ENCODE measurements at regions not wholly inside any gene's neighbourhood (a gene's known extent, or its start where the extent isn't known, plus 50 kb on each side); places are given as distances from the start of the nearest gene placed in this dataset.

- no TSS peak for BruUV-seq (replicated peaks)
- no peak for FAIRE-seq
- no peaks in the 10 kb centered on the region for H4K20me1 ChIP-seq (replicated peaks; ENCODE audit: control insufficient read depth, insufficient read depth, low read length)
- no peak overlapping the region for H3K9ac ChIP-seq (ENCODE audit: insufficient read depth in 1 of 2, low read depth in 2 of 2, low read length in 2 of 2)
- in situ Hi-C loops (cut with MboI) (no loop called here), intact Hi-C loops (cut with micrococcal nuclease) (no loop called here)
- no peak for DNase-seq (ENCODE audit: extremely low read depth in 1 of 4, low spot score in 3 of 4)
- 0% methylated on average over 5 of the region's 5 CpGs for WGBS (ENCODE audit: insufficient coverage, low coverage, missing lambda C conversion rate)
- TF ChIP-seq NR1H2 (CRISPR knock-in tag; IDR thresholded peaks at IDR 0.05) (no peak), RBM25 (IDR thresholded peaks at IDR 0.05; ENCODE audit: low read depth, low read length, severe bottlenecking) (peak; percentile 60)
- TF ChIP-seq, protein P1, sequence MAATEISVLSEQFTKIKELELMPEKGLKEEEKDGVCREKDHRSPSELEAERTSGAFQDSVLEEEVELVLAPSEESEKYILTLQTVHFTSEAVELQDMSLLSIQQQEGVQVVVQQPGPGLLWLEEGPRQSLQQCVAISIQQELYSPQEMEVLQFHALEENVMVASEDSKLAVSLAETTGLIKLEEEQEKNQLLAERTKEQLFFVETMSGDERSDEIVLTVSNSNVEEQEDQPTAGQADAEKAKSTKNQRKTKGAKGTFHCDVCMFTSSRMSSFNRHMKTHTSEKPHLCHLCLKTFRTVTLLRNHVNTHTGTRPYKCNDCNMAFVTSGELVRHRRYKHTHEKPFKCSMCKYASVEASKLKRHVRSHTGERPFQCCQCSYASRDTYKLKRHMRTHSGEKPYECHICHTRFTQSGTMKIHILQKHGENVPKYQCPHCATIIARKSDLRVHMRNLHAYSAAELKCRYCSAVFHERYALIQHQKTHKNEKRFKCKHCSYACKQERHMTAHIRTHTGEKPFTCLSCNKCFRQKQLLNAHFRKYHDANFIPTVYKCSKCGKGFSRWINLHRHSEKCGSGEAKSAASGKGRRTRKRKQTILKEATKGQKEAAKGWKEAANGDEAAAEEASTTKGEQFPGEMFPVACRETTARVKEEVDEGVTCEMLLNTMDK (IDR thresholded peaks at IDR 0.05; ENCODE audit: borderline replicate concordance, insufficient read depth, low read depth, low read length, poor library complexity, severe bottlenecking): no peak
- H3K36me3 ChIP-seq (ENCODE audit: control insufficient read depth, insufficient read depth, low read length): no peaks in the 10 kb centered on the region
- H3K4me1 ChIP-seq (replicated peaks in 1 of 2; ENCODE audit: control insufficient read depth in 2 of 2, insufficient read depth in 2 of 2, low read length in 2 of 2): peaks cover 0 to 4% of the 10 kb centered on the region in 2 experiments; a peak in 2 of 5 replicates
- H3K27ac ChIP-seq (ENCODE audit: extremely low read depth, low read depth, low read length): no peak overlapping the region
- H3K9me1 ChIP-seq (ENCODE audit: control insufficient read depth, insufficient read depth, low read length): no peaks in the 10 kb centered on the region
- H3K9me3 ChIP-seq (replicated peaks; ENCODE audit: control insufficient read depth, insufficient read depth, low read depth, low read length): no peaks in the 10 kb centered on the region
- ChIA-PET POLR2A (no interaction called here), CTCF (ENCODE audit: low intra/inter-chr PET ratio) (no interaction called here)
- no peak overlapping the region for H3K4me3 ChIP-seq
- H3K79me2 ChIP-seq (ENCODE audit: control insufficient read depth, insufficient read depth, low read length): no peaks in the 10 kb centered on the region
- H2AFZ ChIP-seq (ENCODE audit: low read depth, low read length): no peak overlapping the region
- H3K4me2 ChIP-seq (ENCODE audit: insufficient read depth, low read length): no peak overlapping the region
- ATAC-seq: no peak
- peaks cover 25 to 40% of the 10 kb centered on the region in 2 experiments; a peak in 4 of 5 replicates for H3K27me3 ChIP-seq (ENCODE audit: control insufficient read depth in 2 of 2, insufficient read depth in 2 of 2, low read length in 2 of 2)
Observed at GRCh38 chr21:31599563-31599962, 59.9 kb upstream of the SOD1 start.

GRCh38 chr21:31599013-31599412, 60.5 kb upstream of the SOD1 start:
- ChIA-PET CTCF (ENCODE audit: low intra/inter-chr PET ratio) (no interaction called here), POLR2A (interaction anchor here (0.6 to 0.7 kb wide), 2 partner anchors 11 to 266 kb away, joined by 3 to 4 read pairs; no protein-coding TSS in a partner anchor)
- H3K27me3 ChIP-seq (ENCODE audit: control insufficient read depth in 2 of 2, insufficient read depth in 2 of 2, low read length in 2 of 2): peaks cover 28 to 43% of the 10 kb centered on the region in 2 experiments; a peak in 4 of 5 replicates
- no peaks in the 10 kb centered on the region for H3K9me3 ChIP-seq (replicated peaks; ENCODE audit: control insufficient read depth, insufficient read depth, low read depth, low read length)
- no peak overlapping the region for H3K4me3 ChIP-seq
- H3K36me3 ChIP-seq (ENCODE audit: control insufficient read depth, insufficient read depth, low read length): no peaks in the 10 kb centered on the region
- DNase-seq (ENCODE audit: extremely low read depth in 1 of 4, low spot score in 3 of 4) (no peak), ATAC-seq (no peak), FAIRE-seq (no peak)
- in situ Hi-C loops (cut with MboI) (no loop called here), intact Hi-C loops (cut with micrococcal nuclease) (no loop called here)
- no TSS peak for BruUV-seq (replicated peaks)
- no peaks in the 10 kb centered on the region for H4K20me1 ChIP-seq (replicated peaks; ENCODE audit: control insufficient read depth, insufficient read depth, low read length)
- H3K79me2 ChIP-seq (ENCODE audit: control insufficient read depth, insufficient read depth, low read length): no peaks in the 10 kb centered on the region
- H3K9me1 ChIP-seq (ENCODE audit: control insufficient read depth, insufficient read depth, low read length): no peaks in the 10 kb centered on the region
- H3K4me1 ChIP-seq (replicated peaks in 1 of 2; ENCODE audit: control insufficient read depth in 2 of 2, insufficient read depth in 2 of 2, low read length in 2 of 2): peaks cover 0 to 4% of the 10 kb centered on the region in 2 experiments; a peak in 2 of 5 replicates
- no peak overlapping the region for H3K9ac ChIP-seq (ENCODE audit: insufficient read depth in 1 of 2, low read depth in 2 of 2, low read length in 2 of 2)
- 3% methylated on average over 3 of the region's 3 CpGs for WGBS (ENCODE audit: insufficient coverage, low coverage, missing lambda C conversion rate)
- H2AFZ ChIP-seq (ENCODE audit: low read depth, low read length): no peak overlapping the region
- no peak overlapping the region for H3K27ac ChIP-seq (ENCODE audit: extremely low read depth, low read depth, low read length)
- no peak overlapping the region for H3K4me2 ChIP-seq (ENCODE audit: insufficient read depth, low read length)
- TF ChIP-seq, protein P2, sequence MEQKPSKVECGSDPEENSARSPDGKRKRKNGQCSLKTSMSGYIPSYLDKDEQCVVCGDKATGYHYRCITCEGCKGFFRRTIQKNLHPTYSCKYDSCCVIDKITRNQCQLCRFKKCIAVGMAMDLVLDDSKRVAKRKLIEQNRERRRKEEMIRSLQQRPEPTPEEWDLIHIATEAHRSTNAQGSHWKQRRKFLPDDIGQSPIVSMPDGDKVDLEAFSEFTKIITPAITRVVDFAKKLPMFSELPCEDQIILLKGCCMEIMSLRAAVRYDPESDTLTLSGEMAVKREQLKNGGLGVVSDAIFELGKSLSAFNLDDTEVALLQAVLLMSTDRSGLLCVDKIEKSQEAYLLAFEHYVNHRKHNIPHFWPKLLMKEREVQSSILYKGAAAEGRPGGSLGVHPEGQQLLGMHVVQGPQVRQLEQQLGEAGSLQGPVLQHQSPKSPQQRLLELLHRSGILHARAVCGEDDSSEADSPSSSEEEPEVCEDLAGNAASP (IDR thresholded peaks at IDR 0.05): no peak
- no peak for TF ChIP-seq ZNF311 (CRISPR knock-in tag; IDR thresholded peaks at IDR 0.05)
- no peak for TF ChIP-seq CUX1 (CRISPR knock-in tag; IDR thresholded peaks at IDR 0.05)
- no peak for TF ChIP-seq ZNF133 (CRISPR knock-in tag; IDR thresholded peaks at IDR 0.05)
